GM12878 (cell line): ENCODE measurements at regions not wholly inside any gene's neighbourhood (a gene's known extent, or its start where the extent isn't known, plus 50 kb on each side); places are given as distances from the start of the nearest gene placed in this dataset.

Experiments used
- ATF7 ChIP-seq: fragments of 450-650 bp; IDR thresholded peaks from 2 replicates; pipeline ENCODE4 v1.6.1; 2016; ENCODE audit warnings: low read depth, mild to moderate bottlenecking
- FOS ChIP-seq: IDR thresholded peaks from 3 replicates; pipeline ENCODE4 v1.6.1; 2011; ENCODE audit warnings: borderline replicate concordance; ENCODE audit not compliant: insufficient read length; ENCODE audit errors: extremely low read depth
- POLR2A ChIP-seq: IDR thresholded peaks from 2 replicates; pipeline ENCODE4 v1.6.1; 2011; ENCODE audit warnings: low read depth, mild to moderate bottlenecking, low read length
- POLR2AphosphoS5 ChIP-seq: IDR thresholded peaks from 2 replicates; pipeline ENCODE4 v1.6.1; 2011; ENCODE audit warnings: mild to moderate bottlenecking, low read length, inconsistent platforms
- POU2F2 ChIP-seq: IDR thresholded peaks from 3 replicates; pipeline ENCODE4 v1.6.1; 2011; ENCODE audit warnings: low read depth, mild to moderate bottlenecking, low read length, borderline replicate concordance
- YY1 ChIP-seq: IDR thresholded peaks from 2 replicates; pipeline ENCODE4 v1.6.1; 2011; ENCODE audit warnings: low read depth, mild to moderate bottlenecking, low read length
- ZNF217 ChIP-seq: fragments of 450-650 bp; IDR thresholded peaks from 2 replicates; pipeline ENCODE4 v1.6.1; 2017; ENCODE audit warnings: antibody characterized with exemption, mild to moderate bottlenecking
- TF ChIP-seq, protein P1 (sequence below): fragments of 450-650 bp; formaldehyde crosslinking; IDR thresholded peaks from 2 replicates; pipeline ENCODE4 v1.4.0; 2022; ENCODE audit warnings: mild to moderate bottlenecking, moderate library complexity
- TF ChIP-seq, protein P2 (sequence below), 3 experiments: IDR thresholded peaks in 2 of 3; conservative IDR thresholded peaks in 1 of 3; 2 replicates each; pipeline ENCODE4 v1.5.1; 2011; ENCODE audit warnings: low read depth in 3 of 3, low read length in 3 of 3, mild to moderate bottlenecking in 3 of 3, control low read depth in 2 of 3, moderate library complexity in 2 of 3, inconsistent platforms in 1 of 3, mixed read lengths in 1 of 3; ENCODE audit not compliant: control insufficient read depth in 2 of 3, insufficient read depth in 1 of 3; ENCODE audit errors: extremely low read depth in 1 of 3

DNA sequence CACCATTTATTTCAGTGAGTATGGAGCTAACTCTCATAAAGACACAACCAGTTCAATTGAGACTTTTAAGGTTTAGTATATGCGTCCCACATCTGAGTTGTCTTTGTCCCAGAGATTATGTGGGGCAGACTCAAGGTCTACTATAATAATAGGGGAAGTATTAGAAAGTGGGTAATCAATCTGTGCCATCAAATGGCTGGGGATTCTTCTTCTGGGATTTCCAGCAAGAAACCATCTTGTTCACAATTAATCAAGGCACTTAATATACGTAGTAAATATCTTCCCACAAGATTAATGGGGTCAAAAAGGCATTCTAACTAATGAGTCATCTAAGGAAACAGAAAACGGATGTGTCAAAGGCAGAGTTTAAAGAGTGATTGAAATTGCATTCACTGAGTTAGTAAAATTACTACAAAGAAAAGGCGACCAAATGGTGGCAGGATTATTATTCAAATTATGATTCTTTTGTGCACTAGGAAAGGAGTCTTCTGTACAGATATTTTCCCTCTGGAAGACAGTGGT is 179.8 kb upstream of the REG3G start:
- TF ChIP-seq ATF7: no peak
- no peak for TF ChIP-seq ZNF217
- TF ChIP-seq YY1: no peak
- TF ChIP-seq POU2F2: no peak
- TF ChIP-seq, protein P1, sequence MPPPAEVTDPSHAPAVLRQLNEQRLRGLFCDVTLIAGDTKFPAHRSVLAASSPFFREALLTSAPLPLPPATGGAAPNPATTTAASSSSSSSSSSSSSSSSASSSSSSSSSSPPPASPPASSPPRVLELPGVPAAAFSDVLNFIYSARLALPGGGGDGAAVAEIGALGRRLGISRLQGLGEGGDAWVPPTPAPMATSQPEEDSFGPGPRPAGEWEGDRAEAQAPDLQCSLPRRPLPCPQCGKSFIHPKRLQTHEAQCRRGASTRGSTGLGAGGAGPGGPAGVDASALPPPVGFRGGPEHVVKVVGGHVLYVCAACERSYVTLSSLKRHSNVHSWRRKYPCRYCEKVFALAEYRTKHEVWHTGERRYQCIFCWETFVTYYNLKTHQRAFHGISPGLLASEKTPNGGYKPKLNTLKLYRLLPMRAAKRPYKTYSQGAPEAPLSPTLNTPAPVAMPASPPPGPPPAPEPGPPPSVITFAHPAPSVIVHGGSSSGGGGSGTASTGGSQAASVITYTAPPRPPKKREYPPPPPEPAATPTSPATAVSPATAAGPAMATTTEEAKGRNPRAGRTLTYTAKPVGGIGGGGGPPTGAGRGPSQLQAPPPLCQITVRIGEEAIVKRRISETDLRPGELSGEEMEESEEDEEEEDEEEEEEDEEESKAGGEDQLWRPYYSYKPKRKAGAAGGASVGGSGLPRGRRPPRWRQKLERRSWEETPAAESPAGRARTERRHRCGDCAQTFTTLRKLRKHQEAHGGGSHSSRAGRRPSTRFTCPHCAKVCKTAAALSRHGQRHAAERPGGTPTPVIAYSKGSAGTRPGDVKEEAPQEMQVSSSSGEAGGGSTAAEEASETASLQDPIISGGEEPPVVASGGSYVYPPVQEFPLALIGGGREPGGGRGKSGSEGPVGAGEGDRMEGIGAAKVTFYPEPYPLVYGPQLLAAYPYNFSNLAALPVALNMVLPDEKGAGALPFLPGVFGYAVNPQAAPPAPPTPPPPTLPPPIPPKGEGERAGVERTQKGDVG (CRISPR knock-in tag): no peak
- TF ChIP-seq, protein P2, sequence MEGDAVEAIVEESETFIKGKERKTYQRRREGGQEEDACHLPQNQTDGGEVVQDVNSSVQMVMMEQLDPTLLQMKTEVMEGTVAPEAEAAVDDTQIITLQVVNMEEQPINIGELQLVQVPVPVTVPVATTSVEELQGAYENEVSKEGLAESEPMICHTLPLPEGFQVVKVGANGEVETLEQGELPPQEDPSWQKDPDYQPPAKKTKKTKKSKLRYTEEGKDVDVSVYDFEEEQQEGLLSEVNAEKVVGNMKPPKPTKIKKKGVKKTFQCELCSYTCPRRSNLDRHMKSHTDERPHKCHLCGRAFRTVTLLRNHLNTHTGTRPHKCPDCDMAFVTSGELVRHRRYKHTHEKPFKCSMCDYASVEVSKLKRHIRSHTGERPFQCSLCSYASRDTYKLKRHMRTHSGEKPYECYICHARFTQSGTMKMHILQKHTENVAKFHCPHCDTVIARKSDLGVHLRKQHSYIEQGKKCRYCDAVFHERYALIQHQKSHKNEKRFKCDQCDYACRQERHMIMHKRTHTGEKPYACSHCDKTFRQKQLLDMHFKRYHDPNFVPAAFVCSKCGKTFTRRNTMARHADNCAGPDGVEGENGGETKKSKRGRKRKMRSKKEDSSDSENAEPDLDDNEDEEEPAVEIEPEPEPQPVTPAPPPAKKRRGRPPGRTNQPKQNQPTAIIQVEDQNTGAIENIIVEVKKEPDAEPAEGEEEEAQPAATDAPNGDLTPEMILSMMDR (IDR thresholded peaks at IDR 0.05 in 2 of 3, conservative IDR thresholded peaks at IDR 0.05 in 1 of 3; ENCODE audit: control insufficient read depth in 2 of 3, extremely low read depth in 1 of 3, insufficient read depth in 1 of 3, low read depth in 3 of 3, low read length in 3 of 3): no peak
- no peak for TF ChIP-seq POLR2A
- no peak for TF ChIP-seq FOS
- TF ChIP-seq POLR2AphosphoS5: no peak
